ENCODE measurements at regions not wholly inside any gene's neighbourhood (a gene's known extent, or its start where the extent isn't known, plus 50 kb on each side); places are given as distances from the start of the nearest gene placed in this dataset.

GRCh38 chr20:23155141-23155590 lies 69.0 kb upstream of the CD93 start (continued):
- TF ChIP-seq RAD51 (IDR thresholded peaks at IDR 0.05; ENCODE audit: borderline replicate concordance, low read depth): peak; percentile 83
- no peak for TF ChIP-seq FOXJ2 (tag; IDR thresholded peaks at IDR 0.05)
- TF ChIP-seq TCF7L2 (IDR thresholded peaks at IDR 0.05; ENCODE audit: low read depth, low read length): no peak
- 0 out of 2 replicates have a peak, but pooled peaks have one; percentile 19 for TF ChIP-seq TEAD2 (tag; IDR thresholded peaks at IDR 0.05)
- TF ChIP-seq FOXM1 (IDR thresholded peaks at IDR 0.05; ENCODE audit: low read depth): peak; percentile 56; the same call in 1 of the 2 replicates
- TF ChIP-seq FOXM1 (CRISPR knock-in tag; IDR thresholded peaks at IDR 0.05; ENCODE audit: low read depth): no peak
- no peak for TF ChIP-seq KLF13 (tag; IDR thresholded peaks at IDR 0.05; ENCODE audit: borderline replicate concordance, low read depth)
- TF ChIP-seq ARHGAP35 (IDR thresholded peaks at IDR 0.05; ENCODE audit: partially characterized antibody): no peak
- TF ChIP-seq BCL6 (CRISPR knock-in tag; IDR thresholded peaks at IDR 0.05): no peak
- TF ChIP-seq IRF2 (CRISPR knock-in tag; IDR thresholded peaks at IDR 0.05): no peak
- TF ChIP-seq, protein P1, sequence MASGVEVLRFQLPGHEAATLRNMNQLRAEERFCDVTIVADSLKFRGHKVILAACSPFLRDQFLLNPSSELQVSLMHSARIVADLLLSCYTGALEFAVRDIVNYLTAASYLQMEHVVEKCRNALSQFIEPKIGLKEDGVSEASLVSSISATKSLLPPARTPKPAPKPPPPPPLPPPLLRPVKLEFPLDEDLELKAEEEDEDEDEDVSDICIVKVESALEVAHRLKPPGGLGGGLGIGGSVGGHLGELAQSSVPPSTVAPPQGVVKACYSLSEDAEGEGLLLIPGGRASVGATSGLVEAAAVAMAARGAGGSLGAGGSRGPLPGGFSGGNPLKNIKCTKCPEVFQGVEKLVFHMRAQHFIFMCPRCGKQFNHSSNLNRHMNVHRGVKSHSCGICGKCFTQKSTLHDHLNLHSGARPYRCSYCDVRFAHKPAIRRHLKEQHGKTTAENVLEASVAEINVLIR (CRISPR knock-in tag; IDR thresholded peaks at IDR 0.05): no peak
- no peak for TF ChIP-seq NR1H2 (CRISPR knock-in tag; IDR thresholded peaks at IDR 0.05)
- TF ChIP-seq ELF1 (tag; IDR thresholded peaks at IDR 0.05): peak; percentile 65
- TF ChIP-seq ZNF253 (CRISPR knock-in tag; conservative IDR thresholded peaks at IDR 0.05): no peak
- TF ChIP-seq GATAD2B (IDR thresholded peaks at IDR 0.05; ENCODE audit: borderline replicate concordance): no peak
- TF ChIP-seq, protein P2, sequence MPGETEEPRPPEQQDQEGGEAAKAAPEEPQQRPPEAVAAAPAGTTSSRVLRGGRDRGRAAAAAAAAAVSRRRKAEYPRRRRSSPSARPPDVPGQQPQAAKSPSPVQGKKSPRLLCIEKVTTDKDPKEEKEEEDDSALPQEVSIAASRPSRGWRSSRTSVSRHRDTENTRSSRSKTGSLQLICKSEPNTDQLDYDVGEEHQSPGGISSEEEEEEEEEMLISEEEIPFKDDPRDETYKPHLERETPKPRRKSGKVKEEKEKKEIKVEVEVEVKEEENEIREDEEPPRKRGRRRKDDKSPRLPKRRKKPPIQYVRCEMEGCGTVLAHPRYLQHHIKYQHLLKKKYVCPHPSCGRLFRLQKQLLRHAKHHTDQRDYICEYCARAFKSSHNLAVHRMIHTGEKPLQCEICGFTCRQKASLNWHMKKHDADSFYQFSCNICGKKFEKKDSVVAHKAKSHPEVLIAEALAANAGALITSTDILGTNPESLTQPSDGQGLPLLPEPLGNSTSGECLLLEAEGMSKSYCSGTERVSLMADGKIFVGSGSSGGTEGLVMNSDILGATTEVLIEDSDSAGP (CRISPR knock-in tag; IDR thresholded peaks at IDR 0.05): no peak
- TF ChIP-seq, protein P3, sequence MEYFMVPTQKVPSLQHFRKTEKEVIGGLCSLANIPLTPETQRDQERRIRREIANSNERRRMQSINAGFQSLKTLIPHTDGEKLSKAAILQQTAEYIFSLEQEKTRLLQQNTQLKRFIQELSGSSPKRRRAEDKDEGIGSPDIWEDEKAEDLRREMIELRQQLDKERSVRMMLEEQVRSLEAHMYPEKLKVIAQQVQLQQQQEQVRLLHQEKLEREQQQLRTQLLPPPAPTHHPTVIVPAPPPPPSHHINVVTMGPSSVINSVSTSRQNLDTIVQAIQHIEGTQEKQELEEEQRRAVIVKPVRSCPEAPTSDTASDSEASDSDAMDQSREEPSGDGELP (CRISPR knock-in tag; IDR thresholded peaks at IDR 0.05; ENCODE audit: borderline replicate concordance): no peak
- TF ChIP-seq POLR2G (IDR thresholded peaks at IDR 0.05; ENCODE audit: low read depth, low read length): no peak
- peak; percentile 59 to 72; a peak in 3 of 4 replicates for TF ChIP-seq ETV6 (IDR thresholded peaks at IDR 0.05; ENCODE audit: borderline replicate concordance in 1 of 2, low read depth in 2 of 2, low read length in 1 of 2)
- no peak for TF ChIP-seq ETV6 (CRISPR knock-in tag; IDR thresholded peaks at IDR 0.05; ENCODE audit: borderline replicate concordance)
- TF ChIP-seq, protein P4, sequence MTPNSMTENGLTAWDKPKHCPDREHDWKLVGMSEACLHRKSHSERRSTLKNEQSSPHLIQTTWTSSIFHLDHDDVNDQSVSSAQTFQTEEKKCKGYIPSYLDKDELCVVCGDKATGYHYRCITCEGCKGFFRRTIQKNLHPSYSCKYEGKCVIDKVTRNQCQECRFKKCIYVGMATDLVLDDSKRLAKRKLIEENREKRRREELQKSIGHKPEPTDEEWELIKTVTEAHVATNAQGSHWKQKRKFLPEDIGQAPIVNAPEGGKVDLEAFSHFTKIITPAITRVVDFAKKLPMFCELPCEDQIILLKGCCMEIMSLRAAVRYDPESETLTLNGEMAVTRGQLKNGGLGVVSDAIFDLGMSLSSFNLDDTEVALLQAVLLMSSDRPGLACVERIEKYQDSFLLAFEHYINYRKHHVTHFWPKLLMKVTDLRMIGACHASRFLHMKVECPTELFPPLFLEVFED (CRISPR knock-in tag; conservative IDR thresholded peaks at IDR 0.05): no peak
- no peak for TF ChIP-seq MAFG (tag; conservative IDR thresholded peaks at IDR 0.05)
- TF ChIP-seq OTX1 (CRISPR knock-in tag; IDR thresholded peaks at IDR 0.05): no peak
- no peak for TF ChIP-seq SETDB1 (IDR thresholded peaks at IDR 0.05; ENCODE audit: low read length)
- no peak for TF ChIP-seq ZBTB8A (IDR thresholded peaks at IDR 0.05; ENCODE audit: partially characterized antibody)
- TF ChIP-seq MEIS2 (IDR thresholded peaks at IDR 0.05; ENCODE audit: partially characterized antibody): peak; percentile 22
- peak; percentile 58; the same call in 1 of the 2 replicates for TF ChIP-seq BHLHE40 (IDR thresholded peaks at IDR 0.05; ENCODE audit: low read length)
- TF ChIP-seq ZNF436 (CRISPR knock-in tag; IDR thresholded peaks at IDR 0.05): no peak
